Thyroid gland (tissue), 4 donors: ENCODE measurements at regions not wholly inside any gene's neighbourhood (a gene's known extent, or its start where the extent isn't known, plus 50 kb on each side); places are given as distances from the start of the nearest gene placed in this dataset.
A peak's percentile ranks its signal among the peaks of the same experiment; 100 is the strongest.

ENCODE experiments used
- DNase-seq, 2 donors: peaks; one replicate each; pipeline ENCODE4 v3.0.0-alpha.2; 2019
- H3K27ac ChIP-seq, 3 donors: fragments of 200-600 bp; sonication (generic); 1 replicate in 2 of 3; 2 replicates in 1 of 3; pipeline ENCODE4 v1.5.1; 2016 to 2019; ENCODE audit warnings: mild to moderate bottlenecking in 1 of 3, moderate library complexity in 1 of 3
- H3K27me3 ChIP-seq: fragments of 200-600 bp; sonication (generic); one replicate; pipeline ENCODE4 v1.5.1; 2019
- H3K36me3 ChIP-seq, 2 donors: fragments of 200-600 bp; sonication (generic); one replicate each; pipeline ENCODE4 v1.5.1; 2016 to 2019
- H3K4me1 ChIP-seq, 2 donors: fragments of 200-600 bp; sonication (generic); one replicate each; pipeline ENCODE4 v1.5.1; 2017 to 2019
- H3K4me3 ChIP-seq, 3 donors: fragments of 200-600 bp; sonication (generic); replicated peaks in 1 of 3; 1 replicate in 2 of 3; 2 replicates in 1 of 3; pipeline ENCODE4 v1.5.1; 2016; ENCODE audit warnings: mild to moderate bottlenecking in 1 of 3
- H3K9me3 ChIP-seq: fragments of 200-600 bp; sonication (generic); one replicate; pipeline ENCODE4 v1.5.1; 2017
- POLR2A ChIP-seq, 2 donors: fragments of 450-650 bp; IDR thresholded peaks; one replicate each; pipeline ENCODE4 v1.6.1; 2017; ENCODE audit warnings: antibody characterized with exemption in 2 of 2, mild to moderate bottlenecking in 2 of 2, moderate library complexity in 1 of 2
- WGBS, 2 donors: methylation state at CpG; one replicate each; pipeline ENCODE4 v1.1.5; 2017; 5-methylcytosine and 5-hydroxymethylcytosine counted together
- intact Hi-C: fragments of 100-400 bp; cut with DNase I; formaldehyde crosslinking; loops from one replicate; pipeline ENCODE4 v1.15.1; 2023
- TF ChIP-seq, protein P1 (sequence below), 6 experiments: fragments of 200-600 bp in 3 of 6; fragments of 450-650 bp in 3 of 6; sonication (generic) in 3 of 6; IDR thresholded peaks; one replicate each; pipeline ENCODE4 v1.5.1; 2016 to 2019; ENCODE audit warnings: antibody characterized with exemption in 6 of 6, mild to moderate bottlenecking in 2 of 6, inconsistent platforms in 1 of 6, moderate library complexity in 1 of 6

DNA sequence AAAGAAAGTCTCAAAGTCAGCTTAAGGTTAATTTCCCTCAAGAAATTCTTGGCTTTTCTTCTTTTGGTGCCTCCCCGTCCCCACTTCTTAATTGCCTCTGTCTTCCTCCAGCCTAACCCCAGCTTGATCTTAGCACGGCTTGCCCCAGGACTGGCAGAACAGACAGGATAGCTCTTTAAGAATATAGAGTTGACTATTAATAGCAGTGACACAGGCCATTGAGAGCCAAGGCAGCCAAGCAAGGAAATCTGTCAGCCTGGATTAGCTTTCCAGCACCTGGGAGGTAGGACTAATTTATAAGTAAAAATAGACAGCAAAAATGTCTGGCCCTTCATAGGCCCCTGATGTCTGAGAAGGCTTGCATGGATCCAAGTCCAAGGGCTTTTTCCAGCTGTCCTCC, 384.6 kb upstream of the SLC30A5 start:
- intact Hi-C loops = no loop called here

GRCh38 chr5:68710514-68710913, 383.3 kb upstream of the SLC30A5 start:
- intact Hi-C loops = no loop called here
- DNase-seq = no peak
- 76 to 80% methylated on average over 1 of the region's 1 CpG for WGBS, 2 donors

More for the DNA sequence above, 384.6 kb upstream of the SLC30A5 start:
- TF ChIP-seq POLR2A (IDR thresholded peaks at IDR 0.05) = no peak
- TF ChIP-seq, protein P1, sequence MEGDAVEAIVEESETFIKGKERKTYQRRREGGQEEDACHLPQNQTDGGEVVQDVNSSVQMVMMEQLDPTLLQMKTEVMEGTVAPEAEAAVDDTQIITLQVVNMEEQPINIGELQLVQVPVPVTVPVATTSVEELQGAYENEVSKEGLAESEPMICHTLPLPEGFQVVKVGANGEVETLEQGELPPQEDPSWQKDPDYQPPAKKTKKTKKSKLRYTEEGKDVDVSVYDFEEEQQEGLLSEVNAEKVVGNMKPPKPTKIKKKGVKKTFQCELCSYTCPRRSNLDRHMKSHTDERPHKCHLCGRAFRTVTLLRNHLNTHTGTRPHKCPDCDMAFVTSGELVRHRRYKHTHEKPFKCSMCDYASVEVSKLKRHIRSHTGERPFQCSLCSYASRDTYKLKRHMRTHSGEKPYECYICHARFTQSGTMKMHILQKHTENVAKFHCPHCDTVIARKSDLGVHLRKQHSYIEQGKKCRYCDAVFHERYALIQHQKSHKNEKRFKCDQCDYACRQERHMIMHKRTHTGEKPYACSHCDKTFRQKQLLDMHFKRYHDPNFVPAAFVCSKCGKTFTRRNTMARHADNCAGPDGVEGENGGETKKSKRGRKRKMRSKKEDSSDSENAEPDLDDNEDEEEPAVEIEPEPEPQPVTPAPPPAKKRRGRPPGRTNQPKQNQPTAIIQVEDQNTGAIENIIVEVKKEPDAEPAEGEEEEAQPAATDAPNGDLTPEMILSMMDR (IDR thresholded peaks at IDR 0.05) = no peak
- peak overlapping the region in 1 of 3 donors; percentile 54 for H3K27ac ChIP-seq
- DNase-seq = peak; percentile 52 to 60
- H3K4me3 ChIP-seq = no peak overlapping the region
- H3K36me3 ChIP-seq = no peaks in the 10 kb centered on the region
- peaks cover 14 to 18% of the 10 kb centered on the region in 2 donors for H3K4me1 ChIP-seq
- no peaks in the 10 kb centered on the region for H3K9me3 ChIP-seq
- WGBS, 2 donors = 43 to 44% methylated on average over 2 of the region's 2 CpGs
- H3K27me3 ChIP-seq = no peaks in the 10 kb centered on the region

DNA sequence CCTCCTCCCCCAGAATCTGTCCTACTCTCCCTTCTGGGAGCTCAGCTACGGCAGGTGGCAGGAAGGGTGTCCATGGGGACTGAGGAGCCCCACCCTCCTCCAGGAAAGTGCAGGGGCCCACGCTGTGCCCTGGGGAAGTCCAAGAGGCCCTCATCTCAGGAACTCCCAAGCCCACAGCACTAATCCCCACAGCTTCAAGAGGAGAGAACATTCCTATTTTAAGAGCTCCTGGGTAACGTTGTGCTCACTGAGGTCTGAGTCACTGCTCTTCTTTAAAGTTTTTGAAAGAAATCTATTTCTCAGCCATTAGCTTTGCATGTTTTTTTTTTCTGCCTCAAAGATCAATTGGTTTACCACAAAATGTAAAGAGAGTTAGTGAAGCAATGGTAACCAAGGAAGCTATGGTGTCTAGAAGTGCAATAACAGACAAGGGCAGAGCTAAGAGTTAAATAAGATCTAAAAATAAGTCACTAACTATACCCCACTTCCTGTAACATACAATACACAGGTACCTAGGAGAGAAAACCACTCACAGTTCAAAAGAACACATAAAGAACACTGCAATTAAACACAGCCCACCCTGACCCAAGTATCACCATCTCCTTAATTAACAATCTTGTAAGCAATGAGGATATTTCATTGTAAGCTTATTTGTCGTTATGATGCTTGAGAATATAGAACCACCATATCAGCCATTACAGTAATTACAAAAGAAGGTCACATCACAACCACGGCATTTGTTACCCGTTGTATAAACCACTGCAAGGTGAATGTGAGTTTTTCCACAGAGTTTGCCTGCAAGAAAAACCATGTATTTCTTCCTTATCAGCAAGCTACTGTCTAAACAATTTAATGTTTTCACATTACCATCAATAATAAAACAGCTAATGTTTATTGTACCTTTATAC, 382.3 kb upstream of the SLC30A5 start:
- H3K9me3 ChIP-seq = no peaks in the 10 kb centered on the region
- H3K36me3 ChIP-seq = no peaks in the 10 kb centered on the region
- intact Hi-C loops = no loop called here
- no peak overlapping the region for H3K27ac ChIP-seq
- H3K27me3 ChIP-seq = no peaks in the 10 kb centered on the region
- H3K4me3 ChIP-seq = no peak overlapping the region
- TF ChIP-seq, protein P1 (IDR thresholded peaks at IDR 0.05) = no peak
- TF ChIP-seq POLR2A (IDR thresholded peaks at IDR 0.05) = no peak
- 61 to 62% methylated on average over 6 of the region's 6 CpGs for WGBS, 2 donors
- peak; percentile 23 to 28 for DNase-seq
- H3K4me1 ChIP-seq = peaks cover 14 to 18% of the 10 kb centered on the region in 2 donors

More at GRCh38 chr5:68710514-68710913, 383.3 kb upstream of the SLC30A5 start:
- H3K4me1 ChIP-seq = peaks cover 14 to 18% of the 10 kb centered on the region in 2 donors
- no peak for TF ChIP-seq POLR2A (IDR thresholded peaks at IDR 0.05)
- TF ChIP-seq, protein P1 (IDR thresholded peaks at IDR 0.05) = no peak
- no peaks in the 10 kb centered on the region for H3K27me3 ChIP-seq
- H3K27ac ChIP-seq = no peak overlapping the region
- no peaks in the 10 kb centered on the region for H3K9me3 ChIP-seq
- H3K36me3 ChIP-seq = no peaks in the 10 kb centered on the region
- H3K4me3 ChIP-seq = no peak overlapping the region

DNA sequence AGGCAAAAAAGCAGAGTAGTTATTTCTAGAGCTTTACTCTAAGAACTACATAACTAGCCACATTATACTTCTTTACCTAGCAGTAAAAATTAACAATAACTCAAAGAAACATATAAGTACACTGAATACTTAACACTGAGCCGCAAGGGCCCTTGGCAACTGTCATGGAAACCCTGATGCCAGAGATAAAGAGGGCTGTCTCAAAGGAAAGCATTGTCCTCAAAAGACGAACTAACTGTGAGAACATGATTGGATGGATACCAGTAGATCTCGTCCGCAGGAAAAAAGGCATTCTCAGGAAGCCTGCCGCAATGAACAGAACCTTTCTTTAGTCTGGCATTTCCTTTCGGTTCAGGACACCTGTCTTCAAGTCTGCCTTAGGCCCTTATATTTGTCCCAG, 379.0 kb upstream of the SLC30A5 start:
- H3K9me3 ChIP-seq = no peaks in the 10 kb centered on the region
- H3K4me1 ChIP-seq = peaks cover 2 to 3% of the 10 kb centered on the region in 2 donors
- TF ChIP-seq, protein P1 (IDR thresholded peaks at IDR 0.05) = no peak
- no peak for TF ChIP-seq POLR2A (IDR thresholded peaks at IDR 0.05)
- no peak for DNase-seq
- 76 to 81% methylated on average over 6 of the region's 6 CpGs for WGBS, 2 donors
- no peak overlapping the region for H3K27ac ChIP-seq
- H3K4me3 ChIP-seq = no peak overlapping the region
- intact Hi-C loops = no loop called here
- no peaks in the 10 kb centered on the region for H3K27me3 ChIP-seq
- H3K36me3 ChIP-seq = no peaks in the 10 kb centered on the region
